GM23338 (cell line): ENCODE measurements at regions not wholly inside any gene's neighbourhood (a gene's known extent, or its start where the extent isn't known, plus 50 kb on each side); places are given as distances from the start of the nearest gene placed in this dataset.
A peak's percentile ranks its signal among the peaks of the same experiment; 100 is the strongest.

Source experiments
- EZH2 ChIP-seq: fragments of 200-600 bp; sonication (generic); IDR thresholded peaks from one replicate; pipeline ENCODE4 v1.8.0; 2017; ENCODE audit warnings: antibody characterized with exemption, mild to moderate bottlenecking, low read depth; ENCODE audit not compliant: unreplicated experiment
- JUNB ChIP-seq: IDR thresholded peaks from one replicate; pipeline ENCODE4 v1.6.1; 2016; ENCODE audit warnings: antibody characterized with exemption; ENCODE audit not compliant: unreplicated experiment
- POLR2AphosphoS5 ChIP-seq: IDR thresholded peaks from 2 replicates; pipeline ENCODE4 v1.6.1; 2016; ENCODE audit warnings: antibody characterized with exemption, low read depth
- STAT1 ChIP-seq: IDR thresholded peaks from one replicate; pipeline ENCODE4 v1.6.1; 2016; ENCODE audit warnings: antibody characterized with exemption; ENCODE audit not compliant: unreplicated experiment
- TF ChIP-seq, protein P1 (sequence below), 2 experiments: fragments of 200-600 bp in 1 of 2; sonication (generic) in 1 of 2; conservative IDR thresholded peaks; 2 replicates each; pipeline versions ENCODE4 v1.5.1 to v1.6.1; 2016 to 2017; ENCODE audit warnings: antibody characterized with exemption in 2 of 2, low read depth in 2 of 2, mild to moderate bottlenecking in 2 of 2, moderate library complexity in 1 of 2
- TF ChIP-seq, protein P2 (sequence below): IDR thresholded peaks from one replicate; pipeline ENCODE4 v1.6.1; 2018; ENCODE audit warnings: antibody characterized with exemption; ENCODE audit not compliant: unreplicated experiment
- TF ChIP-seq, protein P3 (sequence below): IDR thresholded peaks from 2 replicates; pipeline ENCODE4 v1.6.1; 2016; ENCODE audit warnings: antibody characterized with exemption

DNA sequence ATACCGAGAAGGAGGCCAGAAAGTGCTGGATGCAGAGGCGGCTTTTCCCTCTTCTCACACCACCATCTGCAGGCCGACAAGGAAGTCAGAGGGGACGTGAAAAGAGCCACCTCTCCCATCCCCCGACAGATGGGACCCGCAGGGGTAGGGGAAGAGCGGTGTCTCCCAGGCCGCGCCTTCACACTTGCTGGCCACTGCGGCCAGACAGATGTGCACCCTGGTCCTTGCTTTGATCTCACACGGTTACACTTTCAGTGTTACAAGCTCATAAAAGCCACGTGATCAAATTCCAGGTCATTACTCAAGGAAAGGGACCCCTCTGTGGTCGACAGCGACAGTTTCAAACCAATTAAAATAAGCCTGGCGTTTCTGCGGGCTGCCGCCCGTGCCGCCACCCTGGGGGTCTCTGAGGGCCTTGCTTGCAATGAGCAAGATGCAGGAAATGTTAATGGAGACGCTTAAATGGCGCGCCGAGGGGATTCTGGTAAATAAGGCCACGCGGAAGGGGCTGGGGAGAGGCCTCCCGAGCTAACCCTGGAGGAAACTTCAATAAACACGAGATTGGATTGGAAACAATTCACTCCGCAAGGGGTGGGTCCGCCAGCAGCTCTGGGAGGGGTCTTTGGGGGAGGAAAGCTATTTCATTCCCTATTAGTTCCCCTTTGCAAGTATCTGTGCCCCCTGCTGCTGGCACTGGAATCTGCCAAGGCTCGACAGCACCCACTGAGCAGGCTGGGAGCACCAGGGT, 240.9 kb downstream of the ENGASE start:
- TF ChIP-seq EZH2, result no peak
- TF ChIP-seq, protein P1, sequence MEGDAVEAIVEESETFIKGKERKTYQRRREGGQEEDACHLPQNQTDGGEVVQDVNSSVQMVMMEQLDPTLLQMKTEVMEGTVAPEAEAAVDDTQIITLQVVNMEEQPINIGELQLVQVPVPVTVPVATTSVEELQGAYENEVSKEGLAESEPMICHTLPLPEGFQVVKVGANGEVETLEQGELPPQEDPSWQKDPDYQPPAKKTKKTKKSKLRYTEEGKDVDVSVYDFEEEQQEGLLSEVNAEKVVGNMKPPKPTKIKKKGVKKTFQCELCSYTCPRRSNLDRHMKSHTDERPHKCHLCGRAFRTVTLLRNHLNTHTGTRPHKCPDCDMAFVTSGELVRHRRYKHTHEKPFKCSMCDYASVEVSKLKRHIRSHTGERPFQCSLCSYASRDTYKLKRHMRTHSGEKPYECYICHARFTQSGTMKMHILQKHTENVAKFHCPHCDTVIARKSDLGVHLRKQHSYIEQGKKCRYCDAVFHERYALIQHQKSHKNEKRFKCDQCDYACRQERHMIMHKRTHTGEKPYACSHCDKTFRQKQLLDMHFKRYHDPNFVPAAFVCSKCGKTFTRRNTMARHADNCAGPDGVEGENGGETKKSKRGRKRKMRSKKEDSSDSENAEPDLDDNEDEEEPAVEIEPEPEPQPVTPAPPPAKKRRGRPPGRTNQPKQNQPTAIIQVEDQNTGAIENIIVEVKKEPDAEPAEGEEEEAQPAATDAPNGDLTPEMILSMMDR (conservative IDR thresholded peaks at IDR 0.05; ENCODE audit: low read depth in 2 of 2), result peak in 1 of 2 experiments; percentile 18; a peak in 1 of 4 replicates
- TF ChIP-seq POLR2AphosphoS5, result no peak
- TF ChIP-seq, protein P2, sequence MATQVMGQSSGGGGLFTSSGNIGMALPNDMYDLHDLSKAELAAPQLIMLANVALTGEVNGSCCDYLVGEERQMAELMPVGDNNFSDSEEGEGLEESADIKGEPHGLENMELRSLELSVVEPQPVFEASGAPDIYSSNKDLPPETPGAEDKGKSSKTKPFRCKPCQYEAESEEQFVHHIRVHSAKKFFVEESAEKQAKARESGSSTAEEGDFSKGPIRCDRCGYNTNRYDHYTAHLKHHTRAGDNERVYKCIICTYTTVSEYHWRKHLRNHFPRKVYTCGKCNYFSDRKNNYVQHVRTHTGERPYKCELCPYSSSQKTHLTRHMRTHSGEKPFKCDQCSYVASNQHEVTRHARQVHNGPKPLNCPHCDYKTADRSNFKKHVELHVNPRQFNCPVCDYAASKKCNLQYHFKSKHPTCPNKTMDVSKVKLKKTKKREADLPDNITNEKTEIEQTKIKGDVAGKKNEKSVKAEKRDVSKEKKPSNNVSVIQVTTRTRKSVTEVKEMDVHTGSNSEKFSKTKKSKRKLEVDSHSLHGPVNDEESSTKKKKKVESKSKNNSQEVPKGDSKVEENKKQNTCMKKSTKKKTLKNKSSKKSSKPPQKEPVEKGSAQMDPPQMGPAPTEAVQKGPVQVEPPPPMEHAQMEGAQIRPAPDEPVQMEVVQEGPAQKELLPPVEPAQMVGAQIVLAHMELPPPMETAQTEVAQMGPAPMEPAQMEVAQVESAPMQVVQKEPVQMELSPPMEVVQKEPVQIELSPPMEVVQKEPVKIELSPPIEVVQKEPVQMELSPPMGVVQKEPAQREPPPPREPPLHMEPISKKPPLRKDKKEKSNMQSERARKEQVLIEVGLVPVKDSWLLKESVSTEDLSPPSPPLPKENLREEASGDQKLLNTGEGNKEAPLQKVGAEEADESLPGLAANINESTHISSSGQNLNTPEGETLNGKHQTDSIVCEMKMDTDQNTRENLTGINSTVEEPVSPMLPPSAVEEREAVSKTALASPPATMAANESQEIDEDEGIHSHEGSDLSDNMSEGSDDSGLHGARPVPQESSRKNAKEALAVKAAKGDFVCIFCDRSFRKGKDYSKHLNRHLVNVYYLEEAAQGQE, result no peak
- TF ChIP-seq STAT1, result no peak
- no peak for TF ChIP-seq JUNB
- TF ChIP-seq, protein P3, sequence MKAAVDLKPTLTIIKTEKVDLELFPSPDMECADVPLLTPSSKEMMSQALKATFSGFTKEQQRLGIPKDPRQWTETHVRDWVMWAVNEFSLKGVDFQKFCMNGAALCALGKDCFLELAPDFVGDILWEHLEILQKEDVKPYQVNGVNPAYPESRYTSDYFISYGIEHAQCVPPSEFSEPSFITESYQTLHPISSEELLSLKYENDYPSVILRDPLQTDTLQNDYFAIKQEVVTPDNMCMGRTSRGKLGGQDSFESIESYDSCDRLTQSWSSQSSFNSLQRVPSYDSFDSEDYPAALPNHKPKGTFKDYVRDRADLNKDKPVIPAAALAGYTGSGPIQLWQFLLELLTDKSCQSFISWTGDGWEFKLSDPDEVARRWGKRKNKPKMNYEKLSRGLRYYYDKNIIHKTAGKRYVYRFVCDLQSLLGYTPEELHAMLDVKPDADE, result no peak
